Loucy (cell line): ENCODE measurements at regions not wholly inside any gene's neighbourhood (a gene's known extent, or its start where the extent isn't known, plus 50 kb on each side); places are given as distances from the start of the nearest gene placed in this dataset.

Experiments
- H2AFZ ChIP-seq: fragments of 200-600 bp; sonication (generic); 2 replicates; pipeline ENCODE4 v1.6.0; 2016; ENCODE audit warnings: antibody characterized with exemption, mild to moderate bottlenecking, low read length, moderate library complexity
- H3F3A ChIP-seq: fragments of 200-600 bp; 2 replicates; pipeline ENCODE4 v1.6.0; 2016; ENCODE audit warnings: antibody characterized with exemption, low read depth, mild to moderate bottlenecking
- H3K27me3 ChIP-seq: fragments of 200-600 bp; sonication (generic); 2 replicates; pipeline ENCODE4 v1.6.1; 2014; ENCODE audit warnings: low read length, mild to moderate bottlenecking; ENCODE audit not compliant: insufficient read depth, poor library complexity, severe bottlenecking
- H3K36me3 ChIP-seq: fragments of 200-600 bp; sonication (generic); 2 replicates; pipeline ENCODE4 v1.6.1; 2016; ENCODE audit warnings: low read length; ENCODE audit not compliant: insufficient read depth
- H3K4me1 ChIP-seq: fragments of 200-600 bp; sonication (generic); 2 replicates; pipeline ENCODE4 v1.5.1; 2014; ENCODE audit warnings: low read length, mild to moderate bottlenecking; ENCODE audit not compliant: insufficient read depth, poor library complexity, severe bottlenecking
- H3K4me2 ChIP-seq: fragments of 200-600 bp; sonication (generic); 2 replicates; pipeline ENCODE4 v1.6.0; 2014; ENCODE audit warnings: antibody characterized with exemption, low read length, low read depth, mild to moderate bottlenecking; ENCODE audit not compliant: poor library complexity, severe bottlenecking
- H3K4me3 ChIP-seq: fragments of 200-600 bp; sonication (generic); 2 replicates; pipeline ENCODE4 v1.5.1; 2014; ENCODE audit warnings: low read length, mild to moderate bottlenecking, mixed read lengths; ENCODE audit not compliant: poor library complexity, severe bottlenecking
- H3K79me2 ChIP-seq: fragments of 200-600 bp; sonication (generic); 2 replicates; pipeline ENCODE4 v1.6.1; 2014; ENCODE audit warnings: low read length; ENCODE audit not compliant: insufficient read depth
- H3K9ac ChIP-seq: fragments of 200-600 bp; sonication (generic); 2 replicates; pipeline ENCODE4 v1.6.0; 2014; ENCODE audit warnings: mild to moderate bottlenecking, low read depth, low read length, moderate library complexity; ENCODE audit not compliant: poor library complexity, severe bottlenecking
- H3K9me2 ChIP-seq: fragments of 200-600 bp; sonication (generic); replicated peaks from 2 replicates; pipeline ENCODE4 v1.6.1; 2016; ENCODE audit warnings: low read depth, low read length, mixed read lengths
- H3K9me3 ChIP-seq: fragments of 200-600 bp; sonication (generic); 2 replicates; pipeline ENCODE4 v1.6.1; 2014; ENCODE audit warnings: mild to moderate bottlenecking, antibody characterized with exemption, low read length, low read depth; ENCODE audit not compliant: insufficient read depth
- H4K20me1 ChIP-seq: fragments of 200-600 bp; sonication (generic); 2 replicates; pipeline ENCODE4 v1.6.0; 2014; ENCODE audit warnings: antibody characterized with exemption, low read length, mild to moderate bottlenecking; ENCODE audit not compliant: insufficient read depth, poor library complexity, severe bottlenecking
- EZH2phosphoT487 ChIP-seq: fragments of 200-600 bp; IDR thresholded peaks from 2 replicates; pipeline ENCODE4 v1.6.1; 2018; ENCODE audit warnings: antibody characterized with exemption, mild to moderate bottlenecking, moderate library complexity, borderline replicate concordance
- TF ChIP-seq, protein P1 (sequence below): fragments of 200-600 bp; sonication (generic); conservative IDR thresholded peaks from 2 replicates; pipeline ENCODE4 v1.5.1; 2014; ENCODE audit warnings: mild to moderate bottlenecking, antibody characterized with exemption, low read length

DNA sequence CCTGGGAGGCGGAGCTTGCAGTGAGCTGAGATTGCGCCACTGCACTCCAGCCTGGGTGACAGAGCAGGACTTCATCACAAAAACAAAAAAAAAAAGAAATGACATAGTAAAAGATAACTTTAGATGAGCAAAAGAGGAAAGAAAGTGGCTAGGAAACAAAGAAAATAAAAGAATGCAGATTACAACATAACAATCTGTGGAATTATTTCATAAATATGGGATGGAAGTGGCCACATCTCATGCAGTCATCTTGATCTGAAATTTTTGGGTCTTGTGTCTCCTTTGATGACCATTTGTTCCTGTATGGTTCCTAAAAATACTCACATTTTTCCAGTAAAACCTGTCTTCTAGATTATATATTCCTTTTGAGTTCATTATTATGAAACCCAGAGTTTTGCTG, 271.4 kb downstream of the SPRY1 start:
- H3K9me2 ChIP-seq = no peaks in the 10 kb centered on the region
- no peaks in the 10 kb centered on the region for H3K9me3 ChIP-seq
- no peaks in the 10 kb centered on the region for H3K36me3 ChIP-seq
- H3K4me3 ChIP-seq = no peak overlapping the region
- TF ChIP-seq EZH2phosphoT487 = no peak
- TF ChIP-seq, protein P1, sequence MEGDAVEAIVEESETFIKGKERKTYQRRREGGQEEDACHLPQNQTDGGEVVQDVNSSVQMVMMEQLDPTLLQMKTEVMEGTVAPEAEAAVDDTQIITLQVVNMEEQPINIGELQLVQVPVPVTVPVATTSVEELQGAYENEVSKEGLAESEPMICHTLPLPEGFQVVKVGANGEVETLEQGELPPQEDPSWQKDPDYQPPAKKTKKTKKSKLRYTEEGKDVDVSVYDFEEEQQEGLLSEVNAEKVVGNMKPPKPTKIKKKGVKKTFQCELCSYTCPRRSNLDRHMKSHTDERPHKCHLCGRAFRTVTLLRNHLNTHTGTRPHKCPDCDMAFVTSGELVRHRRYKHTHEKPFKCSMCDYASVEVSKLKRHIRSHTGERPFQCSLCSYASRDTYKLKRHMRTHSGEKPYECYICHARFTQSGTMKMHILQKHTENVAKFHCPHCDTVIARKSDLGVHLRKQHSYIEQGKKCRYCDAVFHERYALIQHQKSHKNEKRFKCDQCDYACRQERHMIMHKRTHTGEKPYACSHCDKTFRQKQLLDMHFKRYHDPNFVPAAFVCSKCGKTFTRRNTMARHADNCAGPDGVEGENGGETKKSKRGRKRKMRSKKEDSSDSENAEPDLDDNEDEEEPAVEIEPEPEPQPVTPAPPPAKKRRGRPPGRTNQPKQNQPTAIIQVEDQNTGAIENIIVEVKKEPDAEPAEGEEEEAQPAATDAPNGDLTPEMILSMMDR = no peak
- no peaks in the 10 kb centered on the region for H3K4me1 ChIP-seq
- no peak overlapping the region for H3K9ac ChIP-seq
- no peaks in the 10 kb centered on the region for H3K79me2 ChIP-seq
- H3K27me3 ChIP-seq = no peaks in the 10 kb centered on the region
- no peaks in the 10 kb centered on the region for H4K20me1 ChIP-seq
- no peak overlapping the region for H2AFZ ChIP-seq
- H3K4me2 ChIP-seq = no peak overlapping the region
- no peaks in the 10 kb centered on the region for H3F3A ChIP-seq

DNA sequence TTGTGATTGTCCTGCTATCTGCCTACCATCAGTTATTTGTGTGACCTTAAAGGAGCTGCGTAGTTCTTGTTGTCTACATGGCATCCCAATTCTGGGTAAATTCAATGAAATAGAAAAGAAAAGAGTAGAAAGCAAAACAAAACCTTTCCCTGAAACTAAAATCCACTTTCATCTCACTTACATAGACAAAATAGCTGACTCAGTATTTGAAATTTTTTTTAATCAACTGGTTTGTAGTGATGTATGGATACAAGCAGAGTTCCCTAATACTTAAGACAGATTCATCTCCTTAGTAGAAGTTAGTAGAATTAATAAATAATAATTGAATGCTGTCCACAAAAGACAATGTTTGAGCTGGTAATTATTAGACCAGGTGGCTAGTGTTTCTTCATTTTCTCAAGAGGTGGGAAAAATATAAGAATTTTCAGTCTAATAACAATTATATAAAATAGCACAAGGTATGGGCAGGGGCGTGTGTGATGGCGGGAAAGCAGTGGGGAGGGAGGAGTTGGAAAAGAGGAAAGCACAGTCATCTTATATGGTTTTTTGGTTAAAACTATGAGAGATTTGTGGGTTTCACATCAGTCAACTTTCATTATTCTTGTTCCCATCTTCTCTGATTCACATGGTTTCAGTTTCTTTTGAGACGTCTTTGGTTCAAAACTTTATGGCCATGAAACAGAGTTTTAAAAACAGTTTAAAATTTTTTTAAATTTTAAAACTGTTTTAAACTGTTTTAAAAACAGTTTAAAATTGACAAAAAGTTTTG, 275.2 kb downstream of the SPRY1 start:
- Histone ChIP-seq H4K20me1 (no peaks in the 10 kb centered on the region), H3K79me2 (no peaks in the 10 kb centered on the region), H3K4me2 (no peak overlapping the region), H3K27me3 (no peaks in the 10 kb centered on the region), H3K36me3 (no peaks in the 10 kb centered on the region), H2AFZ (no peak overlapping the region), H3K9ac (no peak overlapping the region), H3K9me2 (no peaks in the 10 kb centered on the region), H3F3A (no peaks in the 10 kb centered on the region), H3K9me3 (no peaks in the 10 kb centered on the region), H3K4me1 (no peaks in the 10 kb centered on the region), H3K4me3 (no peak overlapping the region)
- TF ChIP-seq, protein P1 = no peak
- TF ChIP-seq EZH2phosphoT487 = no peak

DNA sequence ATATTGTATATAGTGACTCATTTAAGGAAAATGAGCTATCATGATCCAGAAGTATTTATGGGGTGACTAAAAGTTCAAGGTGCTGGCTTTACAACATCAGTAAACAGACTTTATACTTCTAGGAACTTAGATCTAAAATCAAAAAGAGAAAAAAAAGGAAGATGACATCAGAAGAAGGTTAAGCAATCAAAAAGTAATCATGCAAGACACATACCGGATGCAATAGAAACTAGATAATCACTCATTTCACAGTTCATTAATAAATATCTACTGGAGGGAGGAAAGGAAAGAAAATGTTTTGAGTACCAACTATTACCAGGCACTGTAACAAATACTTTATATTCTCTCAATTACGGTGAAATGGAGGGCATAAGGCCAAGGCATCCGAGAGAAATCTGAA, 276.4 kb downstream of the SPRY1 start:
- H3K4me2 ChIP-seq = no peak overlapping the region
- no peaks in the 10 kb centered on the region for H3K9me2 ChIP-seq
- H3K4me3 ChIP-seq = no peak overlapping the region
- H4K20me1 ChIP-seq = no peaks in the 10 kb centered on the region
- H3K9ac ChIP-seq = no peak overlapping the region
- H3K4me1 ChIP-seq = no peaks in the 10 kb centered on the region
- H2AFZ ChIP-seq = no peak overlapping the region
- no peaks in the 10 kb centered on the region for H3K9me3 ChIP-seq
- H3K36me3 ChIP-seq = no peaks in the 10 kb centered on the region
- no peaks in the 10 kb centered on the region for H3K27me3 ChIP-seq
- no peak for TF ChIP-seq EZH2phosphoT487
- TF ChIP-seq, protein P1 = no peak
- H3F3A ChIP-seq = no peaks in the 10 kb centered on the region
- H3K79me2 ChIP-seq = no peaks in the 10 kb centered on the region
